Stimulated activated naive CD4-positive, alpha-beta T cell treated with Interleukin-2 at 50 U/mL for 16 hours (primary cell): ENCODE measurements at regions not wholly inside any gene's neighbourhood (a gene's known extent, or its start where the extent isn't known, plus 50 kb on each side); places are given as distances from the start of the nearest gene placed in this dataset.

Experiments used
- DNase-seq: peaks from one replicate; lab custom pipeline; 2025; lab: John Stamatoyannopoulos, UW

DNA sequence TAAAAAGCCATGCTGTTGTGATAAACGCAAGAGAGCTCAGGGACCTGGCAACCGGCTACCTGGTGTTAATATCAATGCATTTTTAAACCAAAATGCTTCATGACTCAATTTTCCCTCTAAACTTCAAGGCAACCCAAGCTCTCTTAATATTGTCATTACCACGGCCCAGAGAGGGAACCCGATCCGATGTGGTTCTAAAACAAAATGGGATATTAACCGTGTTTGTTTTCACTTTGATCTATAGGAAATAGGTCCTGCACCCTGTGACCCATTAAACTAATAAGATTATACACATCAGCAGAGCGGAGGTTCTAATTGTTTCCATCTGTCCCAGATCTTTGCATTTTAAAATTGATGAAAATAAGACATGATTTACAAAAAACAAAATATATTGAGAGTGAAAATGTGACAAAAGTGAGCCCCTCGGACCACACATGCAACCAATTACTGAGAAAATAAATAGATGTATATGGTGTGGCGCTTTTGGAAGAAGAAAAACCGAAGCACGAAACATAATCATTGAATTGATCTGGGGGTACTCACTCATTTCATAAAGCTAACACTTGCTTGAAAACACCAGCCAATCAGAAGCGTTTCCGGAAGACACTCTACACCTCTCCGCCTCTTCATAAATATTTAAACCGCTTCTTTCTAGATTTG is 290.3 kb upstream of the NFE2L3 start:
- DNase-seq = no peak

DNA sequence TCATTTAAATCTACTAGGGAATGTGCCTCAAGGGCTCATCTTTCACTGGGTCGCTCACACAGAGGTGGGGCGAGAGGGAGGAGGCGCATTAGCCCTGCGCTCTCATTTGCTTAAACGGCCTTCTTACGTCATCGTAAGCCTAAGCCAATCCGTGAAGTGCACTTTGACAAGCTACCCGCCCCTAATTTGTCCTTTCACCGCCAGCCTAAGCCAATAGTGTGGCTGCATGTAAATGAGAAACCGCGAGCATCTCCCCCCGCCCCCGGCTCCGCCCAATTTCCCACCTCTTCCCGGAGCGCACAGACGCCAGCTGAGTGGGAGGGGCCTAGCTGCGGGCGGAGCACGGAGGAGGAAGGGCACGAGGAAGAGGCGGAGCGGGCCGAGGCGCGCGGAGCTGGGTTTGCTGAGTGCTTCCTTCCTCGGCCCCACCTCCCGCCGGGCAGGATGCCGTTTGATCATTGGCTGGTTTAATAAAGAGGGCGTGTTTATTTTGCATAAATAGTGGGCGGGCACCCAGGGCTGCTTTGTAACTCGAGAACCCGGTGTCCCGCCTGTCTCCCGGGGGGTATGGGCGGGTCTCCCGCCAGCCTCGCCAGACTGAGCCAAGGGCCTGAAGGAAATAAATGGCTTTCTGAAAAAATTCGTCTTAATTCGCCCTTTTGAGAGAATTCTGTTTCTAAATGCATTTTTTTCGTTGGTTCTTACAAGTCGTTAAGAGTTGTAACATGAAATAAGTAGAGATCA is 289.6 kb upstream of the NFE2L3 start:
- DNase-seq = peak; percentile 79

DNA sequence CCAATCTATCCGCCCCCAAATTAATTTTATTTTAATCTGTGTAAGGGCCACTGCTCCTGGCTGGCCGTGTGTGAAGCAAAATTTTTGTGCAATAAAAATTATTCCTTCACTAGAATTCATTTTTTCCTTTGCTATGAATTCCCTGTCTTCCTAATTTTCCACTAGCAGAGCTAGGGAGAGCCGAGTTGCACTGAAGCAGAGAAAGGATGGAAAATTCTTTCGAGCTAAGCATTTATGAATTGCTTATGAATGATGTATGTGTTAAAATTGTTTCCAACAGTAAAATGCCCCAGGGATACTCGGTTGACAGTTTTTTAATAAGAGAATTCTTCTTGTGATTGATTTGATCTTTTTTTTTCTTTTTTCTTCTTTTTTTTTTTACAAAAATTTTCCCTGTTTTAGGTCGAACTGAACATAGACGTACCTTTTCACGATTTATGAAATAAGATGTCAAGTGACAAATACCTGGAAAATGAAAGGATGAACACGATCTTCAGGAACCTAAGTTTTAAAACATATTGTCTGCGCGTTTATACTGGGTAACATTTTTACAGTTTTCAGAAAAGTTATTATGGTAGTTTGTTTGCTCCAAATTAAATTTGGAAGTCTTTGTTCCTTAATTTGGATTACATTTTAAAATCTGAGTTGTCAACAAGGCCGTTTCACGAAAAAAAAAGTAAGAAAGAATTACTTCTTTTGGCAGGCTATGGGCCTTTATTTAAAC is 288.8 kb upstream of the NFE2L3 start:
- DNase-seq = no peak

DNA sequence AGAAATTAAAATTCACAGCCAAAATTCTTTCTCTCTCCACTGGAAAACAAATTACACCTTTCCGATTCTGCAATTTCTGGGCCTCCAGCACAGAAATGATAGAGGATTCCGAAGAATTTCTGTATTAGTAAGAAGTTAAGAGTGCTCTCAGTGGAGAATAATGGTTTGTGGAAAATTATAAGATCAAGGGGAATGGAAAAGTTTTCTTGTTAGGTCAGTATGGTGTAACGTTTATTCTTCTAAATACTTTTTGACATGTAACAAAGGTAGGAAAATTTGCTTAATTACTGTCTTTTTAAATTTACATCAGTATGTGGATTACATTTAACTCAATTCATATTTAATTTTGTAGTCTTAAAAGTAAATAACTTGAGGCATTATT is 288.3 kb upstream of the NFE2L3 start:
- no peak for DNase-seq

DNA sequence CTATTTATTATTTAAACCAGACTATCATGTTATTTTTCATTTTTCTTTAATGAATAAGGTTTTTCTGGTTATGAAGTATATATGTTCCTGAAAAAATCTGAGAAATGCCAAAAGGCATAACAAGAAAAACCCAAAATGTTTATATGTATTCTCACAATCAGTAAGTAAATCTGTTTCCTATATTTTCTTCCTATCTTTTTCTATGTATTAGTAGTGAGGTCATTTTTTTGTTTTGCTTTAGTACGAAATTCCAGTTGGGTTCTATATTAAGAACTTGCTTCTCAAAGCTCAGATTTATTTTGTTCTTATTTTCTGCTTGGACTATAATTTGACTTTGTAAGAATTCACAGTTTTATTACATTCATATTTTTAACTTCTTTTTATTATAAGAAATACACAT is 287.5 kb upstream of the NFE2L3 start:
- no peak for DNase-seq

GRCh38 chr7:25864943-25865751 is 286.9 kb upstream of the NFE2L3 start:
- no peak for DNase-seq

GRCh38 chr7:25868509-25868908 is 283.5 kb upstream of the NFE2L3 start:
- no peak for DNase-seq

DNA sequence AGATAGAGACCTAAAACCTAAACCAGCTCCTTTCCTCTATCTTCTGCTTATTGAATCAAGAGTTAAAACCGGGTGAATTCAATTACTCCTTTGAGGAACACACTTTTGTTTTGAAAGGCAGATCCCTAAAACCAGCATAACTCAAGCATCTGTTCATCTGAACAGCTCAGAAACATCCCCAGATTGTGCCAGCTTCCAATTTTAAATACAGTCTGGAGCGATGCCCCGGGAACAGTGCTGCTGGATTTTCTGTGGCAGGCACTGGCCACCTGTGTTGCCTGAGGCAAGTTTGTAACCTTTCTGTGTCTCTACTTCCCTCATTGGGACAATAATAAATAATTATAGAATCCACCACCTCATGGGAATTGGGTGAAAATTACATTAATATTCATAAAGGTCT is 281.4 kb upstream of the NFE2L3 start:
- no peak for DNase-seq

- DNase-seq = no peak
These were observed 275.9 kb upstream of the NFE2L3 start for GRCh38 chr7:25876092-25876491.

DNA sequence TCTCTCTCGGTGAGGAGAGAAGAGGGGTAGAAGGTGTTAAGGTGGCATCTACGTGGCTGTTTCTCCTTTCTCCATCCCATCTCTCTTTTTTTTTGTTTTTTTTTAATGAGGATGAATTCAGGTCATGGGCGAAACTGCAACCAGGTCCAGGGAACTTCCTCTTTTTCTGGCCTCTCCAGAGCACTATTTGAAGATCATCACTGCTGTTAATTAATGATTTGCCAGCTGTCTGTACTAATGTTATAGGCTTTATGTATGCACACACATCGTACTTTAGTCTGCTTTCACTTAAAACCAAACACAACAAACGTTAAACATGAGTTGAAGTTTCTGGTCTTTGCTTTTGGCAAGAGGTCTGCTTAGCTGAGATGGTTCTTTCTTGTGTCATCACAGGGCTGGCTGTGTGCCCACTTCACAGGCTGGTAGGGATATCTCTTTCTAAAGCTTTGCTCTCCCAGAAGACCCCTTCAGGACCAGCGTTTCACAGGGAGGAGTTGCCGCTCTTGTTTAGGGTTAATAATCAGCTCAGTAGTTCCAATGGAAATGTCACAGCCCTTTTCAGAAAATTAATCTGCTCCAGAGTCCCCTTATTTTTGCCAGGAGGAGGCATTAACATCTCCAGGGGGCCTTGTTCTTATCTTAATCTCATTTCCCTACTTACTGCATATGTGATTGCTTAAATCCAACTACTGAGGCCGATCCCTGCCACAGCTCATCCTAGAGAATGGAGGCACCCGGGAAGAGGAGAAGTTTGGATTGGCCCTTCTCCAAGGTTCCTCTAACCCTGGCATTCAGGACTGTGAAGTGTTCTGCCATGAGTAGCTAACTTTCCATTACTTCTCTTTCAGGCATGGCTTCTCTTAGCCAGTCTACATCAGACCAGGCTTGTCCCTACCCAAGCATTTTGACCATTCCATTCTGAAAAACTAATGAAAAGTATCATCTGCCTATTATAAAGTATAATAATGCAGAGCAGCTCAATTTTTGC is 273.9 kb upstream of the NFE2L3 start:
- DNase-seq = no peak

DNA sequence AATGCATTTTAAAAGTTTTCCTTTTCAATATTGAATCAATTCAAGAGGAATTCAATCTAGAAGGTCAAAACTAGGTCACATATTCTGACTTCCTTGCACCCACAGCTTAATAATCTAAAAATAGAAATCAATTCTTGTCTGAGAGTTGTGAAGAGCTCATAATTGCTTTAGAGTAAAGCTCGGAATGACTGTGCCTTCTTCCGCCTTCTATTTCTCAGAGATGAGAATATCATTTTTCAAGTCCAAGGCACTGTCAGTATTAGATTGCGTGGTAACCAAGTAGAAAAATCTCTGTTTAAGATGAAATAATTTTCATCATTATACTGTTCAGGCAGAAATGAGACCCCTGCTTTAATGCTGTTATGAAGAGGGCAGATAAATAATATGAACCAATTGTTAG is 272.2 kb upstream of the NFE2L3 start:
- no peak for DNase-seq

DNA sequence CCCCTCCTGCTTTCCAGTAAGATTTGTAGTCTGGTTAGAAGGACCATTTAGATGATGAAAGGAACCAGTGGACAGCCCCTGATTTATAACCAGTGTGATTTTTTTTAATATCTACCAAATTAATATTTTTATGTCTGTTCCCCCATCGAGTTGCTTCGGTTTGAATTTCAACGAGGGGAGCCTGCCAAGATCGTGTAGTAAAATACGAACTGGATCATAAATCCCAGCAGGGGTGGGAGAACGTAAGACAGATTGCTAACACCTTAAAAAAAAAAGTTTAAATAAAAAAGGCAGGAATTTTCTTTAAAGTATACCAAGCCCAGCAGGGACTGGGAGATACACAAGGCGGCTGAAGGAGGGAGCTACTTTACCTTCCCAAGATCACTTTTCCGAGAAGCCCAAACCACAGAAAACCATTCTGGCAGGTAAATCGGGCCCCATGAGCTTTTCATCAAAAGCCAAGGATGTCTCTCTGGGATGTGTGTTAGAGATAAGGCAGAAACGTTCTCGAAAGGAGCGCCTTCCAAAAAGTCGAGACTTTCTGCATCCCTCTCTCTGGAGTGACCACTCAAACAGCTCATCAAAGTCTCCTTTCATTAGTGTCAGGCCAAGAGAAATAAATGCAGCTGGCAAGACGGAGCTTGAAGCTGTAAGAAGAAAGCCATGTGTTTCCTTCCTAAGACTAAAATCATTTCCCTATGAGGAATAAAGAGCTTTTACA is 270.5 kb upstream of the NFE2L3 start:
- no peak for DNase-seq

DNA sequence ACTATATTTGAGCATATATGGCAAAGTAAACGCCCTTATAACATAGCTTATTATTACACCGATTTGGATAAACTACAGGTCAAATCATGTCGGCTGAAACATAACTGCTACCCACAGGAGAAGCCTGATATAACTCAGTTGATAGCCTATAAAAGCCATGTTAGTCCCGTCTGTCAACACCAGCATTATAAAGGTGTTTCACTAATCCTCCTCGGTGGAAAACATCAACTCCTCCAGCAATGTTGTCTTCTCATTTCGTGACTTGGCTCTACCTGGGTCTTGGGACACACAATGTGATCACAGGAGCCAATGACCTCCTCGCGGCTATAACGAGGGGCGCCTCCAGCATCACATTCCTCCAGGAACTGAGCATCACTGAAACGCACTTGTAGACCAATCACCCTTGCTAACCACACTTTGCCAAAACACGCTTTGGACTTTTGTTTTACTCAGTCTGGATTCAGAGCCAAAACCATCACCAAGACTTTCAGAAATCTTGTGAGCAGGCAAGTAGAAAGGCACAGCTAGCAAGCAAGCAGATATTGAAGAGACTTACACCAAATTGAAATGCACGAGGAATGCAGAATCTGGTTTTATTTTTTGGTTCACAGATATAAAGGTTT is 269.7 kb upstream of the NFE2L3 start:
- no peak for DNase-seq

GRCh38 chr7:25884265-25884828 is 267.7 kb upstream of the NFE2L3 start:
- DNase-seq = no peak

DNA sequence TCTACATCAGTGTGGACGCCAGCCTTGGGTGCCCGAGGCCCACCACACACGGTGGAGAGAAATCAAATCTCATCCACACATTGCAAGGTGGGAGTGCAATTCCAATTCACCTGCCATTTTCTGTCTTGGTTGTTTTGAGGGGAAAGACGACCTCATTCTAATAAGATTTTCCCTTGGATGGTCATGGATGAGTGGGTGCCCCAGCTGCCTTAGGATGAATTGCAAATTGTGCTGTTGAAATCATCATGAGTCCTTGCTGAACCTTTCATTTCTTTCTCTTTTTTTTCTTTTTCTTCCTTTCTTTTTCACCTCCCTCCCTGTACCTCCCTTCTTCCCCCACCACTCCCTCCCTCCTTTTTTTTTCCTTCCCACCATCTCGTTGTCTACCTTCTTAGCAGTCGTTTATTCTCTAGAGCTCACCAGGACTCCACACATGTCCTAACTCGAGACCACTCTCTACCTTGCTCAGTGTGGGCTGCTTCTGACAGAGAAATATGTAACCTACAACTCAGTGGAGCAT is 266.9 kb upstream of the NFE2L3 start:
- DNase-seq = no peak

DNA sequence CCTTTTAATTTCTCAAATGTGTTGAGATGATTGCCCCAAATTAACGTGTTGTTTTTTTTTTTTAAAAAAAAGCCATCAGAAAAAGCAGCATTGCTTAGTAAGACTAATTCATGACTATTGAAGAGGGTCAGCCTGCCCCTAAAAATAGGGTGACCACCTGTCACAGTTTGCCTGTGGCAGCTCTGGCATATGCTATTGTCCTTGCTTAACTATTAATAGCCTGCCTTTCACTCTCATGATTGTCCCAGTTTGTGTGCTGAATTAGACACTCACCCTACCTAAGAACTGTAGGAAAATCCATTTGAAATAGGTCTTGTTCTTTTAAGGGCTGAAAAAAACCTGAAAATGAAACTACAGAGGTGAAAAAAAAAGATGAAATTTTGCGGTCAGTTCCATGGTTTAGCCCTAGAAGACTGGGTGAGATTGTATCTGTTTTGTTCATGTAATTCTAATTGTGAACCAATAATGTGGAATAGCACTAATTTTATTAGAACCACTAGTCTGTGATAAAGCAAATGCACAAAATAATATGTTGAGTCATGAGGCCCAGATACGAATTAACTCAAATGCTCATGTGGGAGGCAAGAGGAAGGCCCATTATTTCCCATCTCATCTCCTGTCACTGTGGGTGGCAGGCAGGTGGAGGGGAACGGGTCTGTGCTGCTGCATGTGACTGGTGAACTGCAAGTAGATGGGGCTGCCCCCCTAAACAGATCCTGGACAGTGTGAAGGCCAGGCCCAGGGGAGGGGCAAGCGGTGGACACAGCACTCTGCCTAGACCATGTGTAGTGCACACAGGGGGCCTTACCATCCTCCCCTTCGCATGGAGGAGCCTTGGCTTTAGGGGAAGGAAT is 265.4 kb upstream of the NFE2L3 start:
- no peak for DNase-seq

- DNase-seq = no peak
These were observed 264.7 kb upstream of the NFE2L3 start for GRCh38 chr7:25887266-25887665.

- DNase-seq = no peak
These were observed 264.0 kb upstream of the NFE2L3 start for GRCh38 chr7:25887795-25888559.
